Bronchial epithelial cell (primary cell): ENCODE measurements at regions not wholly inside any gene's neighbourhood (a gene's known extent, or its start where the extent isn't known, plus 50 kb on each side); places are given as distances from the start of the nearest gene placed in this dataset.

Source experiments
- DNase-seq: peaks from one replicate; pipeline ENCODE4 v3.0.0-alpha.2; 2010; ENCODE audit warnings: low read depth
- FAIRE-seq: peaks from 2 replicates; lab custom pipeline; 2011; peaks lifted over from hg19 to GRCh38; lab: Jason Lieb, UNC
- H3K27me3 ChIP-seq: 2 replicates; pipeline ENCODE4 v1.5.1; 2011; ENCODE audit warnings: low read length; ENCODE audit not compliant: control insufficient read depth, insufficient read depth
- H3K36me3 ChIP-seq: 2 replicates; pipeline ENCODE4 v1.5.1; 2011; ENCODE audit warnings: low read length; ENCODE audit not compliant: control insufficient read depth, insufficient read depth
- H3K4me3 ChIP-seq: 2 replicates; pipeline ENCODE4 v1.5.1; 2011; ENCODE audit warnings: mild to moderate bottlenecking, low read depth, low read length, control low read depth
- CTCF ChIP-seq: IDR thresholded peaks from 2 replicates; pipeline ENCODE4 v1.5.1; 2011; ENCODE audit warnings: mild to moderate bottlenecking, moderate library complexity, low read length, control low read depth, inconsistent platforms; ENCODE audit not compliant: insufficient read depth, severe bottlenecking

GRCh38 chr4:123501733-123502132 is 105.1 kb downstream of the SPRY1 start:
- DNase-seq (no peak), FAIRE-seq (no peak)
- no peaks in the 10 kb centered on the region for H3K27me3 ChIP-seq
- H3K4me3 ChIP-seq, result no peak overlapping the region
- H3K36me3 ChIP-seq, result no peaks in the 10 kb centered on the region
- TF ChIP-seq CTCF, result no peak

- no peaks in the 10 kb centered on the region for H3K27me3 ChIP-seq
- no peak for DNase-seq
- TF ChIP-seq CTCF, result no peak
- H3K36me3 ChIP-seq, result no peaks in the 10 kb centered on the region
- H3K4me3 ChIP-seq, result no peak overlapping the region
- no peak for FAIRE-seq
Observed at GRCh38 chr4:123503698-123504363, 107.2 kb downstream of the SPRY1 start.

GRCh38 chr4:123505095-123506010 is 108.8 kb downstream of the SPRY1 start:
- Histone ChIP-seq H3K36me3 (no peaks in the 10 kb centered on the region), H3K4me3 (peak overlapping the region; percentile 56), H3K27me3 (no peaks in the 10 kb centered on the region)
- no peak for TF ChIP-seq CTCF
- FAIRE-seq (no peak), DNase-seq (peak; percentile 38)

DNA sequence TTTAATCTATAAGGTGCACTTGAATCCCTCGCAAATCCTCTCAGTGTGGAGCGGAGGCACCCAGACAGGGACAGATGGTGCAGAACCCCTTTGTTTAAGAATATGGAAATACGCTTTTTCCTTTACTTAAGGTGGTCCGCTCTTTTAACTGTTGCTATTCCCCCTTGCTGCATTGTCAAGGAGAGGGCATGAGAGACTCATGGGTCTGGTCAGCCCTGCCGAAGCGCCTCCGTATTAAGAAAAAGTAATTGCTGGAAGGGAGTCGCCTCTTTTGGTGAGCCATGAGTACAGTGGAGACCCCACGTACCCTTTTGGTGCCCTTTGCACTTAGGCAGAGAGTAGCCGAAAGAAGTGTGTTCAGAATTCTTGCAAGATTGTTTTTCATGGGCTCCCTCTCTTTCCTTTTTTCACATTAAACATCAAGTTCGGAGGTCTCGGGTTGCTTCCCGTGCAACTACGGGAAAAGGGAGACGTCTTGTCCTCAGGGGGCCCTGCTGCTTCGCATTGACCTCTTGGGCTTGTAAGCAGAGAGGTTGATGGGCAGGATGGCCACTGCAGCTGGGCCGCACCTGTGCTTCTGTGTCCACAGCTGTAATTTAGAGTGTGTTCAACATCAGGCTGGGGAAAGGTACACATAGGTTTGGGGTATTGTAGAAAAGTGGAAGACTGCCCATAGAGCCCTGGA is 109.6 kb downstream of the SPRY1 start:
- DNase-seq (no peak), FAIRE-seq (peak; percentile 77)
- TF ChIP-seq CTCF, result no peak
- Histone ChIP-seq H3K36me3 (no peaks in the 10 kb centered on the region), H3K27me3 (no peaks in the 10 kb centered on the region), H3K4me3 (peak overlapping the region; percentile 56)

DNA sequence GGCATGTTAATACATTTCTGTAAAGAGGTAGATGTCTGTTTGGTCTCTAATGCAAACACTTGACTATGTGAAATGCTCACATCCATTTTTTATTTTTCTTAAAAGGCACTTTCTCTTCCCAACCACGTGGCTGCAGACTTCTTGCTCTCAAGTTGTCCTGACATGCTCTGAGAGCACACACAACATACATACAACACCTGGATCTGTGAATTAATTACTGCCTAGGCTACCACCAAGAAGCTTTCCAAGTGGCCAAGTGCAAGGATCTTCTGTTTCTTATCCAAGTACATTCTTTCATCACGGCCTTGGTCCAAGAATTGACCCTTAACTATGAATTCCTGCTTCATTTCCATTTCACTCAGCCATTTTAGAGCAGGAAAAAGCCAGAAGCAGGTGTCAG is 110.8 kb downstream of the SPRY1 start:
- Histone ChIP-seq H3K27me3 (no peaks in the 10 kb centered on the region), H3K36me3 (no peaks in the 10 kb centered on the region), H3K4me3 (no peak overlapping the region)
- DNase-seq (peak; percentile 12), FAIRE-seq (no peak)
- no peak for TF ChIP-seq CTCF
